ENCODE measurements at regions not wholly inside any gene's neighbourhood (a gene's known extent, or its start where the extent isn't known, plus 50 kb on each side); places are given as distances from the start of the nearest gene placed in this dataset.
A peak's percentile ranks its signal among the peaks of the same experiment; 100 is the strongest.

- no peak for DNase-seq
These were observed 89.9 kb downstream of the TSEN15 start for GRCh38 chr1:184141361-184141880.

GRCh38 chr1:184143449-184143848 lies 91.9 kb downstream of the TSEN15 start:
- DNase-seq, result no peak

- DNase-seq, result no peak
These were observed 93.6 kb downstream of the TSEN15 start for GRCh38 chr1:184145083-184145482.

- no peak for DNase-seq
These were observed 94.7 kb downstream of the TSEN15 start for GRCh38 chr1:184146202-184146601.

GRCh38 chr1:184150776-184151531 lies 99.4 kb downstream of the TSEN15 start:
- DNase-seq, result no peak

- peak; percentile 86 for DNase-seq
These were observed 100.9 kb downstream of the TSEN15 start for GRCh38 chr1:184152434-184152898.

GRCh38 chr1:184152974-184153373 lies 101.4 kb downstream of the TSEN15 start:
- no peak for DNase-seq

GRCh38 chr1:184153731-184154130 lies 102.2 kb downstream of the TSEN15 start:
- DNase-seq, result peak; percentile 25

GRCh38 chr1:184156521-184157393 lies 105.2 kb downstream of the TSEN15 start:
- DNase-seq, result no peak

- DNase-seq, result no peak
These were observed 105.8 kb downstream of the TSEN15 start for GRCh38 chr1:184157394-184157742.

- DNase-seq, result no peak
These were observed 107.6 kb downstream of the TSEN15 start for GRCh38 chr1:184158896-184159681.

GRCh38 chr1:184160236-184160635 lies 108.7 kb downstream of the TSEN15 start:
- DNase-seq, result no peak

- no peak for DNase-seq
These were observed 109.7 kb downstream of the TSEN15 start for GRCh38 chr1:184161071-184161698.

- DNase-seq, result no peak
These were observed 110.8 kb downstream of the TSEN15 start for GRCh38 chr1:184162281-184162680.

GRCh38 chr1:184163674-184164465 lies 112.3 kb downstream of the TSEN15 start:
- peak; percentile 27 for DNase-seq

- no peak for DNase-seq
These were observed 113.0 kb downstream of the TSEN15 start for GRCh38 chr1:184164536-184164935.

- DNase-seq, result no peak
These were observed 115.0 kb downstream of the TSEN15 start for GRCh38 chr1:184166485-184166884.

- no peak for DNase-seq
These were observed 115.8 kb downstream of the TSEN15 start for GRCh38 chr1:184167352-184167751.

GRCh38 chr1:184170719-184171118 lies 119.2 kb downstream of the TSEN15 start:
- no peak for DNase-seq

- DNase-seq, result no peak
These were observed 124.5 kb downstream of the TSEN15 start for GRCh38 chr1:184176058-184176457.

- no peak for DNase-seq
These were observed 129.5 kb downstream of the TSEN15 start for GRCh38 chr1:184181044-184181443.
